Muscle layer of colon (tissue), 2 donors: ENCODE measurements at regions not wholly inside any gene's neighbourhood (a gene's known extent, or its start where the extent isn't known, plus 50 kb on each side); places are given as distances from the start of the nearest gene placed in this dataset.

Source experiments
- H3K27ac ChIP-seq: one replicate; pipeline ENCODE4 v1.7.0; 2013; ENCODE audit warnings: low read depth, mild to moderate bottlenecking, low read length, moderate library complexity
- H3K27me3 ChIP-seq, 2 donors: one replicate each; pipeline ENCODE4 v1.7.0; 2013; ENCODE audit warnings: low read length in 2 of 2, mild to moderate bottlenecking in 2 of 2; ENCODE audit not compliant: insufficient read depth in 2 of 2, control insufficient read depth in 1 of 2
- H3K36me3 ChIP-seq: one replicate; pipeline ENCODE4 v1.7.0; 2013; ENCODE audit warnings: mild to moderate bottlenecking, low read length; ENCODE audit not compliant: insufficient read depth
- H3K4me1 ChIP-seq: one replicate; pipeline ENCODE4 v1.7.0; 2013; ENCODE audit warnings: mild to moderate bottlenecking, low read length; ENCODE audit not compliant: insufficient read depth
- H3K4me3 ChIP-seq, 2 donors: one replicate each; pipeline ENCODE4 v1.7.0; 2013; ENCODE audit warnings: low read length in 2 of 2, low read depth in 1 of 2, mild to moderate bottlenecking in 1 of 2, moderate library complexity in 1 of 2
- H3K9ac ChIP-seq: one replicate; pipeline ENCODE4 v1.7.0; 2013; ENCODE audit warnings: low read length
- H3K9me3 ChIP-seq: one replicate; pipeline ENCODE4 v1.7.0; 2013; ENCODE audit warnings: mild to moderate bottlenecking, low read length
- donor health status: abdominal sarcoma.
- donor health status: Adenocarcinoma of cecum.

DNA sequence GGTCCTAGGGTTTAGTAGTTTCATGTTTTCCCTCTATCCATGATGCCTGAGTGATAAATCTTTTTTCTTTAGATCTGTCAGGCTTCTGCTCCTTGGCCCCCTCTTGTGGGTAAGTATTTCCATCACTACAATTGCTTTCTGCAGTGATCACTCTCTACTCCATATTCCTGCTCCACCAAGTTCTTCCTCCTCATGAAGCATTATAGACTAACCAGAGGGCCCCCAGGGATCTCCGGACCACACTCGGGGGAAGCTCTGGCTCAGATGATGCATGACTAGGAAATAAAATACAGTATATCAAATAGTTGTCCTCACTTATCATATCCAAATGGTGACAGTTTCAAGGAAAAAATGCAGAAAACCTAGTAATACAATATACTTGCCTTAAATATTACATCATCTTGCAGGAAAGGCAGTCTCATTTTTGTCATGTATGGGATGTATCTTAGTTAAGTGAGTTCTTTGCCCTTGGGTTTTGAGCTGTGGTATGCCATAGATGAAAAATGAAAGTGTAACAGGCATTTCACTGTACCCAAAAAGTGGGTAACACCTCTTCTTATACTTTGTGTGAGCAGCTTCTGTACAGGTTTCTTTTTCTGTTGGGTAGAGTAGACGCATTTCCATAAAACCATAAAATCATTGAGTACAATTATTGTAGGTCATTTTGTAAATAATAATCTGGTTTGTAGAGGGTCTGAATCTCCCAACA lies 200.9 kb upstream of the EYA4 start:
- no peaks in the 10 kb centered on the region for H3K4me1 ChIP-seq
- H3K27me3 ChIP-seq = no peaks in the 10 kb centered on the region
- no peak overlapping the region for H3K27ac ChIP-seq
- no peaks in the 10 kb centered on the region for H3K36me3 ChIP-seq
- H3K4me3 ChIP-seq = no peak overlapping the region
- H3K9ac ChIP-seq = no peak overlapping the region
- H3K9me3 ChIP-seq = no peaks in the 10 kb centered on the region

DNA sequence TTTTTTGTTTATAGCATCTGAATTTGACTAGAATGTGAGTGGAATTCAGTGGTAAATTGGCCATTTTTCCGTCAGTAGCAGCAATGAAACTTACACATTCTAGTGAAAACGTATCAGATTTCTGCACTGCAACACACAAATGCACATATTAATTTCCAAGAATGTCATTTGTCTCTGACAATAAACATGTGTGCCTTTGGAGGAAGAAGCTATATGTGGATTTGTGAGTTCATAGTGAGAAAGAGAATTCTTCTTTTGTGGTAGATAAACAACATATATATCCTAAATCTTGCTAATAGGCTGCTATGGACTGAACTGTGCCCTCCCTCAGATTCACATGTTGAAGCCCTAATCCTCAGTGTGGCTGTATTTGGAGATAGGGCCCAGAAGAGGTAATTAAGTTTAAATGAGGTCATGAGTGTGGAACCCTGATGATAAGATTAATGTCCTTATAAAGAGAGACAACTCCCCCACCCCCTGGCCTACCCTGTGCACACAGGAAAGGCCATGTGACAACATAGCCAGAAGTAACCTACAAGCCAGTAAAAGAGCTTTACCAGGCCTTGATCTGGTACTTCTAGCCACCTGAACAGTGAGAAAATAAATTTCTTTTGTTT lies 200.2 kb upstream of the EYA4 start:
- Histone ChIP-seq H3K27me3 (no peaks in the 10 kb centered on the region), H3K27ac (no peak overlapping the region), H3K9ac (no peak overlapping the region), H3K36me3 (no peaks in the 10 kb centered on the region), H3K4me3 (no peak overlapping the region), H3K9me3 (no peaks in the 10 kb centered on the region), H3K4me1 (no peaks in the 10 kb centered on the region)

DNA sequence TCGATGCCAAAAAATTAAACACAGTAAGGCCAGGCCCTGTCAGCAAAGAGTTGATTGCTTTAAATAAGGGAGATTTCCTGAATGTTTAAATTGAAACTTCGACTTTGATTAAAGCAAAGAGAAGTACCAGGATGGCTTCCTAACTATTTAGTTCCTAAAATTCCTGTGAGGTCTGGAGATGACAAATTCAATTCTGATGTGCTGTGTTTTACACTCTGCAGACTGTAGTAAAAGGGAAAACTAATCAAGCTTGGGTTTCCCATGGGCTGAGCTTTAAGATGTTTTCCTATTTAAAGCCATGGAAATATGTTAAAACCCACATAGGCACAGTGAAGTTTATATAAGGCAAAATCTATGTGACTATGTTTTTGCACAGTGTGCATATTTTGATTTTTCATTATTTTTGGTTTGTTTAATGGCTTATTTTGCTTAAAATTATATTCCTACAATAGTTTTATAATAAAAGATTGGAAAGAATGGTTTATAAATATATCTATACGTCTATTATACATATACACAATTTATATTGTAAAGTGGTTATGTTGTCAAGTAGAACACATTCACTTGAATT lies 198.5 kb upstream of the EYA4 start:
- H3K27ac ChIP-seq = no peak overlapping the region

DNA sequence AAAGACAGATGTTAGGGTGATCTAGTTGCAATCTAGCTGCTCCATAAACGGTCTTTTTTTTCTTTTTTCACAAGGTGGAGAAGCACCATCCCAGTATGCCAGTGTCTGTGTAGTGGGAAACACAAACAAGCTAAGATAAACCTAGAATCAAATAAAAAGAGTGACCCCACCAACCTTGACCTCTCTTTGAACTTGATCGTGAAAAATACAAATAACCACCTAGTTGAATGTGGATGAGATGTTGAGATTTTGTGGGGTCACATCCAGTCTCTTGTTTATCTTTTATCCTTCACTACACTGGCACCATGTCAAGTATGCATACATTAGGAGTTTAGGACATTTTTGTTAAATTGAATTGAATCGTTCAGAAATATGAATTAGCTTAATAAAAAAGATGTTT lies 194.6 kb upstream of the EYA4 start:
- H3K4me3 ChIP-seq = no peak overlapping the region
- no peaks in the 10 kb centered on the region for H3K4me1 ChIP-seq
- H3K27ac ChIP-seq = no peak overlapping the region
- no peaks in the 10 kb centered on the region for H3K9me3 ChIP-seq
- H3K36me3 ChIP-seq = no peaks in the 10 kb centered on the region
- H3K27me3 ChIP-seq = no peaks in the 10 kb centered on the region
- no peak overlapping the region for H3K9ac ChIP-seq

More for the DNA sequence above, 198.5 kb upstream of the EYA4 start:
- H3K4me1 ChIP-seq = no peaks in the 10 kb centered on the region
- no peaks in the 10 kb centered on the region for H3K36me3 ChIP-seq
- H3K4me3 ChIP-seq = no peak overlapping the region
- H3K27me3 ChIP-seq = no peaks in the 10 kb centered on the region
- H3K9ac ChIP-seq = no peak overlapping the region
- no peaks in the 10 kb centered on the region for H3K9me3 ChIP-seq

DNA sequence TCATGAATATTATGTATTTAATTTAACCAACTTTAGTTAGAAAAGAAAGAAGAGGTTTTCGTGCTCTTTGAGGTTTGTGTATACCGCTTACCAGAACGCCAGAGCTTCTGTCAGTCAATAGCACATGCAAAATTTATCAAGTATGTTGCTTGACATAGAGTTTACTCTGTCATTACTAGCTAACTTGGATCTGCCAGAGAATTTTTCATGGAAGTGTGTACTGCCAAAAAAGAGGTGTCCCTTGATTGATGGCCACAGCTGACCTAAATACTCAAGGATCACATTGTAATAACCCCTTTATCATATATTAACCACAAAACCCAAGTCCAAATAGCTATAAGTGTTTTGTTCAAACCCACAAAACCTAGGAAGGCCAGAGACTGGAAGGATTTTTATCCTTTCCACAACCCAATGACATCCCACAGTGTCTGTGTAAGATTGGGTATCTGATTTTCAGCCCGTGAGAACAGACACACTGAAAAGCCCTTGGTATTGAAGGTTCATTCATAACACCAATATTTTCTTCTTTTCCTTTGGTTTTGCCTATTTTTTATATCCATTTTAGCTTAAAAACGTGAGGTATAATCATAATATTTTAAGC lies 194.0 kb upstream of the EYA4 start:
- no peaks in the 10 kb centered on the region for H3K27me3 ChIP-seq
- H3K4me1 ChIP-seq = no peaks in the 10 kb centered on the region
- H3K9me3 ChIP-seq = no peaks in the 10 kb centered on the region
- H3K27ac ChIP-seq = no peak overlapping the region
- H3K4me3 ChIP-seq = no peak overlapping the region
- H3K9ac ChIP-seq = no peak overlapping the region
- no peaks in the 10 kb centered on the region for H3K36me3 ChIP-seq

DNA sequence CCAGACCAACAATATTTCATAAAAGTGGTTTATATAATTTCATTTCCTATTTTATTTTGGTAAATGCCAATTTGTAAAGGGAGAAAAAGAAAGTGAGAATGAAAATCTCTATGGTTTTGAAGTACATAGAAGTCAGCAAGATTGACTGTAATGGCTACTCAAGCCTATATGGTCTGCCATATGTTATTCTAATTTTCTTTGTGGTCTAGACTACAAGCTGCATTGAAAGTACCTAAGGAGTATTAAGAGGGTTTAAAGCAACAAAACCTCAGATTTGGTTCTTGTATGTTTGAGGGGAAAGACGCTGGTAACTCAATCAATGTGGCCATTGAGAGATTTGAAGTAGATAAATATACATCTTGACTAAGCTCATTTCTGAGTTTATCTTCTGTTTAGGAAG lies 193.5 kb upstream of the EYA4 start:
- Histone ChIP-seq H3K4me3 (no peak overlapping the region), H3K4me1 (no peaks in the 10 kb centered on the region), H3K27ac (no peak overlapping the region)

DNA sequence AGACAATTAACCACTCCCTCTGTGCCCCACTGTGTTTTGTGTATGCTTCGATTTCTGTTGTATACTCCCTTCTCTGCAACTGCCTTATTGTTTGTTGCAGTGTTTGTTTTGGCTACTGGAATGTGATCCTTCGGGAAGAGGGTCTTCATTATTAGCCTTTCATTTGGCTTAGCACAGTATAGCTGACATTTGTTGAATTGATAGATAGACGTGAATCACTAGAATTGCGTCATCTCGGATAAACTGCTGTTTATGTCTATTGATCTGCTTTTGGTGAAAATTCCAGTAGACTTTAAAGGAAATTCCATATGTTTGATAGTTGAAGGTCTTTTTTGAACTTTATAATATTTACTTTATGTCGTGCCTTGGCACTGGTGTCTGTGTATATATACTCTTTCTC lies 189.9 kb upstream of the EYA4 start:
- H3K4me3 ChIP-seq = no peak overlapping the region
- no peak overlapping the region for H3K27ac ChIP-seq
- no peak overlapping the region for H3K9ac ChIP-seq
- H3K4me1 ChIP-seq = no peaks in the 10 kb centered on the region
- no peaks in the 10 kb centered on the region for H3K36me3 ChIP-seq
- H3K27me3 ChIP-seq = no peaks in the 10 kb centered on the region
- H3K9me3 ChIP-seq = no peaks in the 10 kb centered on the region

More for the DNA sequence above, 193.5 kb upstream of the EYA4 start:
- Histone ChIP-seq H3K27me3 (no peaks in the 10 kb centered on the region), H3K9me3 (no peaks in the 10 kb centered on the region), H3K9ac (no peak overlapping the region), H3K36me3 (no peaks in the 10 kb centered on the region)

DNA sequence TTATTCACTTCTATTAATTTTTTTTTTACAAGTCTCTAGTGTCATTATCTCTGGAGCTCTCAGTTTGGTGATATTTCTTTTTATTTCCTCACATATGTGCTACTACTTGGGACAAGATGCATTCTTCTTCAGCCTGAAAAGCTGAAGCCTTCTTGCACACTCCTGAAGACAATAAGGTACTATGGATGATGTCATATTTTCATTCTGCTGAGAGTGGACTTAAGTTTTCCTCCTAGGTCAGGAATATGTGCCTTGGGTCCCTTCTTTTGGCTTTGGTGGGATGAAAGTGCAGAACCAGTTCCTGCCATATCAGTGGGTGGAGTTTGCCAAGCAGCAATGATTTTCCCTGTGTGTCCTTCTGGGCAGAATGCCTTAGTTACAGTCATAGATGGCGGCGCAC lies 188.7 kb upstream of the EYA4 start:
- no peaks in the 10 kb centered on the region for H3K4me1 ChIP-seq
- no peak overlapping the region for H3K4me3 ChIP-seq
- H3K36me3 ChIP-seq = no peaks in the 10 kb centered on the region
- H3K27ac ChIP-seq = no peak overlapping the region
- H3K9me3 ChIP-seq = no peaks in the 10 kb centered on the region
- no peak overlapping the region for H3K9ac ChIP-seq
- H3K27me3 ChIP-seq = no peaks in the 10 kb centered on the region

DNA sequence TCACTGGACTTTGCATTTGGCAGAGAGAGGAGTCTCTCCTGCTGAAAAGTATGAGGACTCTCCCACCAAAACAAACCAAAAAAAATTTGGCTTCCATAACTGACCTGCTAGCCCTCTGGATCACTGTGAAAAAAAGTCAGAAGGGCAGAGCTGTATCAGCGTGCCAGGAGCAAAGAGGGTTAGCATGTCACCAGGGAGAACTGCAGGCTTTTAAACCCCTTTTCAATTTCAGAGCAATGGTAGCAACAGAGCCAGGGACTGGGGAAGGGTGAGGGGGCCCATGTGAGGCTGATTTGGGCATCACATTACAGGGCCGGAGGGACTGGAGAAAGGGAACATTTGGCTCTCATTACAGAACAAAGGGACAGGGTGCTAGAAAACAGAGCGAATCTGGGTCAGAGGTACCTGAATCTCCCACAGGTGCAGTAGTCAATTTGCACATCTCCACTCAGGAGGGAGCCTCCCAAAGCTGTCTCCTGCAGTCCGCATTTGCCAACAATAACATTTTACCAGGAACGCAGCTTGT lies 185.7 kb upstream of the EYA4 start:
- no peaks in the 10 kb centered on the region for H3K9me3 ChIP-seq
- H3K9ac ChIP-seq = no peak overlapping the region
- no peaks in the 10 kb centered on the region for H3K27me3 ChIP-seq
- no peaks in the 10 kb centered on the region for H3K4me1 ChIP-seq
- H3K4me3 ChIP-seq = no peak overlapping the region
- no peaks in the 10 kb centered on the region for H3K36me3 ChIP-seq
- no peak overlapping the region for H3K27ac ChIP-seq

DNA sequence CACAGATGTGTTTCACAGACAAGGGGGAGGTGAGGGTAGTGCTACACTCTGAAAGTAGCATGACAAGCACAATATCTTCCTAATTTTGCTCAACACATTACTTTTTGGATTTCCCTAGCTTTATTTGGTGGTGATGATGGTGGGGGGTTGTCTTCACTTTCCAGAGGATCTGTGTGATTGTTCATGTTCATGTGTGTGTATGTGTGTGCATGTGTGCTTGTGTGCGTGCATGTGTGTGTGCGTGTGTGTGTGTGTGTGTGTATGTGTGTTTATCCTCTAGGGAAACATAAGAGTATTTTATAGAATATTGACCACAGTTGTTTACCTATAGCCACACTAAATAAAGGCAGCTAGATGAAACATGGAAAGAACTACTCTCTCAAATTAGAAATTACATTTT lies 183.8 kb upstream of the EYA4 start:
- H3K4me1 ChIP-seq = no peaks in the 10 kb centered on the region
- no peak overlapping the region for H3K27ac ChIP-seq
- H3K9me3 ChIP-seq = no peaks in the 10 kb centered on the region
- no peak overlapping the region for H3K9ac ChIP-seq
- no peak overlapping the region for H3K4me3 ChIP-seq
- no peaks in the 10 kb centered on the region for H3K36me3 ChIP-seq
- no peaks in the 10 kb centered on the region for H3K27me3 ChIP-seq

DNA sequence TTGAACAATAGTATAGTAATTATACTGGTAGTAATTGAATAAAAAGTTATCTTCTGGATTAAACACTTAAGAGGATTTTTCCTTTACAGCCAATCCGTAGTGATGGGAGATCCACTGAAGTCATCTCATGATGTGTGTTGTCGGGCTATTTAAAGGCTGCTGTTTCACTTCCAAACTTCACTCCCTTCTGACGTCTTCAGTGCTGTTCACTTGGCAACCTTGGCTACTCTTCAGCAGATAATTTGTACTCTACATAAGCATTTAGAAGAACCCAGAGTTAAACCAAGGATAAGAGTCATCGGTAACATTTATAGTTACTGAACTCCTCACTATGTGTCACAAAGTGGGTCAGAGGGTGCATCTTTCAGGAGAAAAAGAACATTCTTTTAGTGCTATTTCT lies 179.1 kb upstream of the EYA4 start:
- no peaks in the 10 kb centered on the region for H3K36me3 ChIP-seq
- no peaks in the 10 kb centered on the region for H3K4me1 ChIP-seq
- H3K4me3 ChIP-seq = no peak overlapping the region
- H3K27me3 ChIP-seq = no peaks in the 10 kb centered on the region
- no peak overlapping the region for H3K27ac ChIP-seq
- H3K9ac ChIP-seq = no peak overlapping the region
- H3K9me3 ChIP-seq = no peaks in the 10 kb centered on the region
